ENCODE measurements at regions not wholly inside any gene's neighbourhood (a gene's known extent, or its start where the extent isn't known, plus 50 kb on each side); places are given as distances from the start of the nearest gene placed in this dataset.

DNA sequence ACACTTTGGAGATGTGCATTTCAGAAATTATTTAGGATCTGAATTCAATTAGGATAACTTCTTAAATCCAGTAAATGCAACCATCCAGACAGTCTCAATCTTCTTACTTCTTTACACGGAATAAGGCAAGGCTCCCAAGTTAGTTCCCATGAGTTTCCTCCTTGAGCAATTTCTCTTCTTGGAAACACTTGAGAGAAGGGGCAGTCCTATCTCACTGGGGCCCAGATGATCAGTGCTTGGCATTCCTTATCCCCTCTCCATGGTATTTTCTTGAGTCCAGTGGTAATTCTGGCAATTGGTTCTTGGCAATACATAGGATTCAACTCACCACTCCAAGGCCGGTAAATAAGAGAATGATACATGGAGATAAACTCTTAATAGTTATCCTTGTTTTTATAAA lies 87.1 kb upstream of the PTHLH start:
- TF ChIP-seq ZNF24 (IDR thresholded peaks at IDR 0.05) (no peak), TBP (CRISPR knock-in tag; IDR thresholded peaks at IDR 0.05) (no peak), POLR2A (IDR thresholded peaks at IDR 0.05; ENCODE audit: insufficient read depth in 1 of 2, low read depth in 2 of 2, low read length in 2 of 2) (no peak), SIN3A (IDR thresholded peaks at IDR 0.05; ENCODE audit: borderline replicate concordance, low read depth, low read length) (no peak)
